H9 (cell line): ENCODE measurements at regions not wholly inside any gene's neighbourhood (a gene's known extent, or its start where the extent isn't known, plus 50 kb on each side); places are given as distances from the start of the nearest gene placed in this dataset.

Experiments
- DNase-seq: peaks from one replicate; pipeline ENCODE4 v3.0.0-alpha.2; 2017
- H2AFZ ChIP-seq: one replicate; pipeline ENCODE4 v1.6.1; 2013; ENCODE audit warnings: mild to moderate bottlenecking, low read length, control low read depth, moderate library complexity
- H2AK5ac ChIP-seq: 2 replicates; pipeline ENCODE4 v1.6.1; 2013; ENCODE audit warnings: low read length, control low read depth, mixed read lengths; ENCODE audit not compliant: insufficient read length
- H2BK120ac ChIP-seq: one replicate; pipeline ENCODE4 v1.6.1; 2013; ENCODE audit warnings: low read depth, mild to moderate bottlenecking, low read length, control low read depth, inconsistent platforms; ENCODE audit not compliant: poor library complexity, severe bottlenecking
- H2BK12ac ChIP-seq: 2 replicates; pipeline ENCODE4 v1.6.1; 2013; ENCODE audit warnings: low read length, control low read depth, mixed read lengths, low read depth; ENCODE audit not compliant: insufficient read length
- H2BK15ac ChIP-seq: 2 replicates; pipeline ENCODE4 v1.6.1; 2013; ENCODE audit warnings: low read depth, low read length, control low read depth
- H2BK20ac ChIP-seq: one replicate; pipeline ENCODE4 v1.6.1; 2013; ENCODE audit warnings: low read depth, mild to moderate bottlenecking, low read length, control low read depth, inconsistent platforms; ENCODE audit not compliant: poor library complexity, severe bottlenecking
- H2BK5ac ChIP-seq: 2 replicates; pipeline ENCODE4 v1.6.1; 2013; ENCODE audit warnings: low read length, control low read depth, mixed read lengths; ENCODE audit not compliant: insufficient read length
- H3K14ac ChIP-seq: 2 replicates; pipeline ENCODE4 v1.6.1; 2013; ENCODE audit warnings: low read length, control low read depth; ENCODE audit not compliant: insufficient read depth
- H3K18ac ChIP-seq: 2 replicates; pipeline ENCODE4 v1.6.1; 2013; ENCODE audit warnings: low read depth, mild to moderate bottlenecking, mixed read lengths, low read length, control low read depth; ENCODE audit not compliant: insufficient read length
- H3K23ac ChIP-seq: 2 replicates; pipeline ENCODE4 v1.6.1; 2013; ENCODE audit warnings: low read length, control low read depth, mixed read lengths, low read depth; ENCODE audit not compliant: insufficient read length
- H3K23me2 ChIP-seq: 2 replicates; pipeline ENCODE4 v1.6.1; 2013; ENCODE audit warnings: low read depth, mild to moderate bottlenecking, mixed read lengths, low read length, control low read depth; ENCODE audit not compliant: insufficient read length, poor library complexity, severe bottlenecking
- H3K27ac ChIP-seq: 2 replicates; pipeline ENCODE4 v1.5.1; 2013; ENCODE audit warnings: low read length, control low read depth, mixed read lengths, low read depth; ENCODE audit not compliant: insufficient read length
- H3K27me3 ChIP-seq: 2 replicates; pipeline ENCODE4 v1.6.1; 2013; ENCODE audit warnings: low read length, control low read depth, inconsistent platforms; ENCODE audit not compliant: insufficient read depth
- H3K4ac ChIP-seq: 2 replicates; pipeline ENCODE4 v1.6.1; 2013; ENCODE audit warnings: low read depth, mild to moderate bottlenecking, control low read depth, inconsistent platforms, low read length, moderate library complexity
- H3K4me1 ChIP-seq: 2 replicates; pipeline ENCODE4 v1.6.1; 2013; ENCODE audit warnings: low read length, control low read depth, inconsistent platforms; ENCODE audit not compliant: insufficient read depth
- H3K4me2 ChIP-seq: 2 replicates; pipeline ENCODE4 v1.6.1; 2013; ENCODE audit warnings: low read length, control low read depth, mixed read lengths; ENCODE audit not compliant: insufficient read length, insufficient read depth
- H3K56ac ChIP-seq: 2 replicates; pipeline ENCODE4 v1.6.1; 2013; ENCODE audit warnings: low read depth, mild to moderate bottlenecking, mixed read lengths, low read length, control low read depth; ENCODE audit not compliant: insufficient read length
- H3K79me1 ChIP-seq: 2 replicates; pipeline ENCODE4 v1.6.1; 2013; ENCODE audit warnings: low read depth, mild to moderate bottlenecking, moderate library complexity, low read length, control low read depth, inconsistent platforms; ENCODE audit not compliant: insufficient read depth, poor library complexity, severe bottlenecking
- H3K79me2 ChIP-seq: 2 replicates; pipeline ENCODE4 v1.6.1; 2013; ENCODE audit warnings: low read length, control low read depth, inconsistent platforms; ENCODE audit not compliant: insufficient read depth
- H3K9ac ChIP-seq: 2 replicates; pipeline ENCODE4 v1.6.1; 2013; ENCODE audit warnings: low read length, control low read depth, mixed read lengths; ENCODE audit not compliant: insufficient read length; ENCODE audit errors: extremely low read depth
- H3K9me3 ChIP-seq: one replicate; pipeline ENCODE4 v1.6.1; 2013; ENCODE audit warnings: low read depth, low read length, inconsistent platforms; ENCODE audit not compliant: control insufficient read depth
- H3T11ph ChIP-seq: one replicate; pipeline ENCODE4 v1.6.1; 2013; ENCODE audit warnings: mild to moderate bottlenecking, low read length, control low read depth, inconsistent platforms
- H4K20me1 ChIP-seq: one replicate; pipeline ENCODE4 v1.6.1; 2013; ENCODE audit not compliant: control insufficient read depth, insufficient read length, insufficient read depth
- H4K5ac ChIP-seq: 2 replicates; pipeline ENCODE4 v1.6.1; 2013; ENCODE audit warnings: low read depth, mild to moderate bottlenecking, mixed read lengths, low read length, control low read depth; ENCODE audit not compliant: insufficient read length
- H4K8ac ChIP-seq: replicated peaks from 2 replicates; pipeline ENCODE4 v1.6.1; 2013; ENCODE audit warnings: low read length, control low read depth, mixed read lengths, low read depth; ENCODE audit not compliant: insufficient read length
- H4K91ac ChIP-seq: 2 replicates; pipeline ENCODE4 v1.6.1; 2013; ENCODE audit warnings: low read depth, mild to moderate bottlenecking, moderate library complexity, mixed read lengths, low read length, control low read depth; ENCODE audit not compliant: insufficient read length
- H3K27ac Mint-ChIP-seq, 3 experiments: 2 replicates in 2 of 3; 3 replicates in 1 of 3; pipeline ENCODE4 v1.8.0; 2020 to 2021; ENCODE audit warnings: mixed read lengths in 3 of 3, mild to moderate bottlenecking in 1 of 3, moderate library complexity in 1 of 3
- H3K27me3 Mint-ChIP-seq: 2 replicates; pipeline ENCODE4 v1.8.0; 2021; ENCODE audit warnings: low read depth, mild to moderate bottlenecking, moderate library complexity, mixed read lengths
- H3K36me3 Mint-ChIP-seq, 3 experiments: 2 replicates in 2 of 3; 3 replicates in 1 of 3; pipeline ENCODE4 v1.8.0; 2020 to 2021; ENCODE audit warnings: low read depth in 3 of 3, mixed read lengths in 3 of 3; ENCODE audit not compliant: insufficient read depth in 1 of 3
- H3K4me1 Mint-ChIP-seq, 2 experiments: 2 replicates each; pipeline ENCODE4 v1.8.0; 2020; ENCODE audit warnings: mixed read lengths in 2 of 2
- H3K4me3 Mint-ChIP-seq, 2 experiments: 2 replicates in 1 of 2; 3 replicates in 1 of 2; pipeline ENCODE4 v1.8.0; 2020 to 2021; ENCODE audit warnings: mild to moderate bottlenecking in 2 of 2, mixed read lengths in 2 of 2, moderate library complexity in 1 of 2
- H3K9me3 Mint-ChIP-seq, 2 experiments: 2 replicates in 1 of 2; 3 replicates in 1 of 2; pipeline ENCODE4 v1.8.0; 2020; ENCODE audit warnings: mild to moderate bottlenecking in 2 of 2, mixed read lengths in 2 of 2, moderate library complexity in 1 of 2
- WGBS: extraction: QIAGEN DNeasy Blood & Tissue Kit; methylation state at CpG from one replicate; pipeline ENCODE4 v1.1.7; 2013; ENCODE audit warnings: missing lambda C conversion rate, low lambda C conversion rate, mixed read lengths; ENCODE audit not compliant: insufficient read length; ENCODE audit errors: extremely low coverage; 5-methylcytosine and 5-hydroxymethylcytosine counted together
- TF ChIP-seq, protein P1 (sequence below): fragments of 200-600 bp; sonication (generic); conservative IDR thresholded peaks from 3 replicates; pipeline ENCODE4 v1.8.0; 2021; ENCODE audit warnings: antibody characterized with exemption, mild to moderate bottlenecking

GRCh38 chr10:36301139-36301538, 659.0 kb upstream of the FZD8 start:
- Histone ChIP-seq H2AFZ (no peak overlapping the region), H2BK5ac (no peak overlapping the region), H3K4me1 (no peaks in the 10 kb centered on the region), H4K8ac (no peak overlapping the region), H3K56ac (no peak overlapping the region), H3K9me3 (no peaks in the 10 kb centered on the region), H3K14ac (no peak overlapping the region; the same call in 1 of the 2 replicates), H3K27ac (no peak overlapping the region), H3K23me2 (no peaks in the 10 kb centered on the region), H2BK15ac (no peak overlapping the region), H3K27me3 (no peaks in the 10 kb centered on the region), H2AK5ac (no peak overlapping the region), H3K79me1 (no peaks in the 10 kb centered on the region), H3K4me2 (no peak overlapping the region), H2BK20ac (peak overlapping the region; percentile 14), H3K23ac (no peak overlapping the region), H4K5ac (no peak overlapping the region), H3T11ph (no peak overlapping the region), H3K79me2 (no peaks in the 10 kb centered on the region), H3K4ac (no peak overlapping the region; the same call in 1 of the 2 replicates), H4K91ac (no peak overlapping the region), H2BK12ac (no peak overlapping the region), H4K20me1 (no peaks in the 10 kb centered on the region), H2BK120ac (peak overlapping the region; percentile 80), H3K9ac (no peak overlapping the region), H3K18ac (no peak overlapping the region)
- no CpG with 5 or more reads among the region's 2 CpGs for WGBS
- Mint-ChIP-seq H3K4me1 (peaks cover 7% of the 10 kb centered on the region in 2 experiments), H3K4me3 (no peak overlapping the region), H3K36me3 (peaks cover 0 to 8% (median 6%) of the 10 kb centered on the region in 3 experiments; a peak in 3 of 7 replicates), H3K27me3 (no peaks in the 10 kb centered on the region; the same call in 1 of the 2 replicates), H3K27ac (peak overlapping the region in 2 of 3 experiments; percentile 20 to 89; a peak in 3 of 7 replicates), H3K9me3 (peaks cover 0 to 14% of the 10 kb centered on the region in 2 experiments; a peak in 3 of 5 replicates)
- TF ChIP-seq, protein P1, sequence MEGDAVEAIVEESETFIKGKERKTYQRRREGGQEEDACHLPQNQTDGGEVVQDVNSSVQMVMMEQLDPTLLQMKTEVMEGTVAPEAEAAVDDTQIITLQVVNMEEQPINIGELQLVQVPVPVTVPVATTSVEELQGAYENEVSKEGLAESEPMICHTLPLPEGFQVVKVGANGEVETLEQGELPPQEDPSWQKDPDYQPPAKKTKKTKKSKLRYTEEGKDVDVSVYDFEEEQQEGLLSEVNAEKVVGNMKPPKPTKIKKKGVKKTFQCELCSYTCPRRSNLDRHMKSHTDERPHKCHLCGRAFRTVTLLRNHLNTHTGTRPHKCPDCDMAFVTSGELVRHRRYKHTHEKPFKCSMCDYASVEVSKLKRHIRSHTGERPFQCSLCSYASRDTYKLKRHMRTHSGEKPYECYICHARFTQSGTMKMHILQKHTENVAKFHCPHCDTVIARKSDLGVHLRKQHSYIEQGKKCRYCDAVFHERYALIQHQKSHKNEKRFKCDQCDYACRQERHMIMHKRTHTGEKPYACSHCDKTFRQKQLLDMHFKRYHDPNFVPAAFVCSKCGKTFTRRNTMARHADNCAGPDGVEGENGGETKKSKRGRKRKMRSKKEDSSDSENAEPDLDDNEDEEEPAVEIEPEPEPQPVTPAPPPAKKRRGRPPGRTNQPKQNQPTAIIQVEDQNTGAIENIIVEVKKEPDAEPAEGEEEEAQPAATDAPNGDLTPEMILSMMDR, result no peak
- DNase-seq, result no peak
